HG03521 (cell line): ENCODE measurements at regions not wholly inside any gene's neighbourhood (a gene's known extent, or its start where the extent isn't known, plus 50 kb on each side); places are given as distances from the start of the nearest gene placed in this dataset.
"Not testable (repeated sequence)": the region's sequence is repeated elsewhere in the genome, so short reads cannot be mapped to it uniquely, and the experiment has no call there.

ENCODE experiments used
- ATAC-seq: cut with Tn5 transposase; IDR thresholded peaks from one replicate; pipeline ENCODE4 v1.9.1; 2021; ENCODE audit warnings: mild to moderate bottlenecking, moderate library complexity; ENCODE audit not compliant: unreplicated experiment

GRCh38 chr12:92237762-92238523 is 92.3 kb upstream of the BTG1 start:
- no peak for ATAC-seq

GRCh38 chr12:92237262-92237661 is 91.6 kb upstream of the BTG1 start:
- ATAC-seq, result no peak

- no peak for ATAC-seq
Observed at GRCh38 chr12:92235703-92236472, 90.2 kb upstream of the BTG1 start.

- ATAC-seq, result no peak
Observed at GRCh38 chr12:92234533-92234932, 88.9 kb upstream of the BTG1 start.

GRCh38 chr12:92233346-92234015 is 87.8 kb upstream of the BTG1 start:
- no peak for ATAC-seq

- ATAC-seq, result not testable (repeated sequence)
Observed at GRCh38 chr12:92232371-92232932, 86.8 kb upstream of the BTG1 start.

GRCh38 chr12:92231945-92232344 is 86.3 kb upstream of the BTG1 start:
- not testable (repeated sequence) for ATAC-seq

GRCh38 chr12:92231532-92231931 is 85.9 kb upstream of the BTG1 start:
- ATAC-seq, result not testable (repeated sequence)

- ATAC-seq, result no peak
Observed at GRCh38 chr12:92229381-92229780, 83.7 kb upstream of the BTG1 start.

GRCh38 chr12:92226961-92227360 is 81.3 kb upstream of the BTG1 start:
- ATAC-seq, result no peak

GRCh38 chr12:92226071-92226661 is 80.5 kb upstream of the BTG1 start:
- ATAC-seq, result no peak

GRCh38 chr12:92224685-92225331 is 79.2 kb upstream of the BTG1 start:
- ATAC-seq, result no peak

GRCh38 chr12:92223481-92223880 is 77.8 kb upstream of the BTG1 start:
- no peak for ATAC-seq

GRCh38 chr12:92221656-92222315 is 76.1 kb upstream of the BTG1 start:
- ATAC-seq, result no peak

- ATAC-seq, result no peak
Observed at GRCh38 chr12:92218394-92219077, 72.9 kb upstream of the BTG1 start.

GRCh38 chr12:92216092-92216491 is 70.4 kb upstream of the BTG1 start:
- ATAC-seq, result no peak

GRCh38 chr12:92215358-92215757 is 69.7 kb upstream of the BTG1 start:
- no peak for ATAC-seq

GRCh38 chr12:92213166-92213565 is 67.5 kb upstream of the BTG1 start:
- ATAC-seq, result no peak

- no peak for ATAC-seq
Observed at GRCh38 chr12:92210071-92210470, 64.4 kb upstream of the BTG1 start.
